T47D (cell line): ENCODE measurements at regions not wholly inside any gene's neighbourhood (a gene's known extent, or its start where the extent isn't known, plus 50 kb on each side); places are given as distances from the start of the nearest gene placed in this dataset.

Experiments used
- DNase-seq, 2 experiments: peaks; one replicate each; pipeline versions ENCODE4 v3.0.0 to v3.0.0-alpha.2; 2011 to 2012; ENCODE audit warnings: low read depth in 1 of 2, low spot score in 1 of 2
- JUND ChIP-seq: IDR thresholded peaks from 2 replicates; pipeline ENCODE4 v1.6.1; 2012; ENCODE audit warnings: low read depth
- in situ Hi-C: cut with HindIII; loops from 2 replicates; pipeline ENCODE4 v1.10.0; 2016; ENCODE audit warnings: low sequenced_read_pairs, low pct_unique_long_range_greater_than_20kb

- in situ Hi-C loops = no loop called here
- TF ChIP-seq JUND = no peak
Measured at GRCh38 chr4:165718660-165719059, 154.4 kb upstream of the TLL1 start.

GRCh38 chr4:165720411-165721082 is 152.5 kb upstream of the TLL1 start:
- in situ Hi-C loops = no loop called here
- DNase-seq = peak in 1 of 2 experiments; percentile 65
- no peak for TF ChIP-seq JUND

More at GRCh38 chr4:165718660-165719059, 154.4 kb upstream of the TLL1 start:
- no peak for DNase-seq

DNA sequence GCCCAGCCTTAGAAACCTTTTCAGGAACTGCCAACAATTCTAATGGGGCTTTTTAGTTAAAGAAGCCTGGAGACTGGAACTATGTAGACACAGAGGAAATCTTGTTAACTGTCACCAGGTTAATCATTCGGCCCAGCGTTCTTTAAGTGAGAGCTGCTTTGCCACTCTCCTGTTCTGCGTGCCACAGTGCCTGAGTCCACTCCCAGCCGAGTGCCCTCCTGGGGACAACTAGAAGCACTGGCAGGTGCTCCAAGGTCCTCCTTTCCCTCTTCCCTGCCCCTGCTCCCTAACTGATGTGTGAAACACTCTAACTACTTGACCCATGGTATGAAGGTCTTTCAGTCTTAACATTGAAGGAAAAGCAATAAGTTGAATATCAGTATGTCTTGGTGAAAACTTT is 151.2 kb upstream of the TLL1 start:
- DNase-seq = no peak
- TF ChIP-seq JUND = no peak

DNA sequence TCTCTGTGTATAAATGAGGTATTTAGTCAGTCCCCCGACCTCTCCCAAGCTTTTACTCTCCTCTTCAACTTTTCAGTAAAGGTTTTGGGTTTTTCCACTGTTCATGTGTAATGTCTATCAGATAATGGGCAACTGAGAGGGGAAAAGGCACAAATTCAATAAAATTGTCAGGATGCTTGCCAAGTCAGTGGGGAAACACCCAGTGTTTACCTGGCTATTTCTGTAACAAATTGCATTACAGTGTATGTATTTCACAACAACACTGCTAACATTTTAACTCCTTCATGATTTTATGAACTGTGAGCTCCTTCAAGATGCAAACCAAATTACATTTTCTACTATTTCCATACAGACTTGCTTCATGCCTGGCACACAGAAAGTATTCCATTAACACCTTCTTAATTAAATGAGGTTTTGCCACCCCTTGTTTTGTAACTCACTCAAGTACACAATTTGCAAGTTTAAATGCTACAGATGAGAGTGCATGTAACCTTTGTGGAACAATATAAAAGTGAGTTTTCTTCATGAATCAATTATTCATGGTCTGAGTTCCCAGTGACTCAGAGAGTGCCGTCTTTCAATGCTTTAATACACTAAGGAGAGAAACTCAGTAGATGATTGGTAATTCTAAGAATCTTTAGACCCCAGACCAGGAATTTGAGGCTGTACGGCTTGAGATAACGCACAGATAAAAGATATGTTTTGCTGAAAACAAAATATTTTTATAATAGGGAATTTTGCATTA is 149.8 kb upstream of the TLL1 start:
- DNase-seq = no peak
- in situ Hi-C loops = no loop called here
- TF ChIP-seq JUND = no peak

More for the DNA sequence above, 151.2 kb upstream of the TLL1 start:
- in situ Hi-C loops = no loop called here

GRCh38 chr4:165724786-165725185 is 148.3 kb upstream of the TLL1 start:
- no peak for DNase-seq
- no peak for TF ChIP-seq JUND
- in situ Hi-C loops = no loop called here

- in situ Hi-C loops = no loop called here
- TF ChIP-seq JUND = no peak
- no peak for DNase-seq
Measured at GRCh38 chr4:165725352-165725751, 147.7 kb upstream of the TLL1 start.

- no peak for TF ChIP-seq JUND
- in situ Hi-C loops = no loop called here
- DNase-seq = no peak
Measured at GRCh38 chr4:165726831-165727230, 146.2 kb upstream of the TLL1 start.

DNA sequence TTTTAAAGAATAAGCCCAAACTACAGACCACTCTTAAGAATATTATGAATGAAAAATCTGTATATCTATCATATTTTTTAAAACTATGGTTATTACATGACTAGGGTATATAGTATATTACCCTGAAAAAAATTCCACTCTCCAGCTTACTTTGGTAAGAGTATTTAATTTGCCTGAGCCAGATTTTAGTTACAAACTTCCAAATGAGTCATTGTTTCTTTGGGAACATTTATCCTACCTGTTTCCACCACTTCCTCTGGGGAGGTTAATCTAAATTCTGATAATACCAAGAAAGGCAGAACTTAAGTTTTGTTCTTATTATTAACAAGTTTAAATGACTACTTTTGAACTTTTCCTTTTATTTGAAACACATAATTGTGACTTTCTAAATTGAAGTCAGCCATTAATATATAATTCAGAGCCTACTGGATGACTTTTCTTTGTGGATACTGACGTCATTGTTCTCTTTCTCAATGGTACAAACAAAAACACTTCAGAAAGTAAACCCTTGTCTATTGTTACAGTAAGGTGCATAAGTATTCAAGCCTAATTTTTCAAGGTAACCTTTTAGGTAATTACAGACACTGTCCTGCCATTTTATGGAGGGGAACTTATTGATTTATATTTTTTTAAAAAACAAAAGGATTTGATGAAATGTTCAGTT is 135.6 kb upstream of the TLL1 start:
- in situ Hi-C loops = no loop called here
- TF ChIP-seq JUND = no peak
- no peak for DNase-seq

GRCh38 chr4:165738571-165738970 is 134.5 kb upstream of the TLL1 start:
- peak in 1 of 2 experiments; percentile 26 for DNase-seq
- no peak for TF ChIP-seq JUND
- in situ Hi-C loops = no loop called here

DNA sequence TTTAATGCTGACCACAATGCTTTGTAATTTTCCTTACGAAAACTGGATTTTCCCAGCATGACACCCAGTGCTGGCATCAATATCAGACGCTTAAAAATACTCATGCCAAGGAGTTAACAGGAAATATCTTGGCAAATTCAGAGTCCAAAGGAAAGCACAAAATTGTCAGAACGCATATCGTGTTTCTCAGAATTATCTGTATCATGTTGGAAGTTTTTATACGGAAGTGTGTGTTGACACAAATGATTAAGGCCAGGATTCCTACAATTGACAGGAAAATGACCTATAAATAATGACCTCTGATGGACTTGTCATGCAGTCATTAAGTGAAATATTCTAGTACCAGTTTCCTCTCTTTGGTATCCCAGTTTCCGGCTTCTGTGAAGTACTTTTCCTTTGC is 132.1 kb upstream of the TLL1 start:
- in situ Hi-C loops = no loop called here
- DNase-seq = no peak
- no peak for TF ChIP-seq JUND

DNA sequence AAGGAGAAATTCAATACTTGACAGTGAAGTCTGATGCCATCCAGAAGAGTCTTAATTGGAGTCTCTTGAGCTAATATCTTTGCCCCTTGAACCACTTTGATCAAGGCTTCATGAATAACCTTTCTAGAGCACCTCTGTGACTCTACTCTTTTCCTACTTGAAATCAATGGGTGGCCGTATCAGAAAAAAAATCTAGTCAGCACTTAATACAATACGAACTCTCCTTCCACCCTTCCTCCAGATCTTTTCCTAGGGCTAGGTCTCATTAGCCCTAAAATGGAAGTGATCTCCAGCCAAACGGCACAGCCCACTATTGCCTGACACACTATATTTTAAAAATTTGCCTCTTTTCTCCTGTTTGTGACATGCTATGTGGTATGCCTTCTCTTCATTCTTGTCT is 129.6 kb upstream of the TLL1 start:
- in situ Hi-C loops = no loop called here
- TF ChIP-seq JUND = no peak
- no peak for DNase-seq

DNA sequence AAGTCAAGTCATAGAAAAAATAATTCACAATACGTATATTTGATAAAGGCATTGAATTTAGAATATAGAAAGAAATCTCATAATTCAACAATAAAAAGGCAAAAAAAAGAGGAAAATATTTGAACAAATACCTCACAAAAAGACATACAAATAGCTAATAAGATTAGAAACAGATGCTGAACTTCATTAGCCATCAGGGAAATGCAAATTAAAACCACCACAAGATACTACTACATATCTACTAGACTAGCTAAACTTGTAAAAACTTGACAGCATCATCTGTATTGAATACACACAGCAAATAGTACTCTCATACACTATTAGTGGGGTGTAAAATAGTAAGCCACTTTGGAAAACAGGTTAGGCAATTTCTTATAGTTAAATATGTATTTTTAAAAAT is 128.7 kb upstream of the TLL1 start:
- no peak for TF ChIP-seq JUND
- in situ Hi-C loops = no loop called here
- DNase-seq = no peak

DNA sequence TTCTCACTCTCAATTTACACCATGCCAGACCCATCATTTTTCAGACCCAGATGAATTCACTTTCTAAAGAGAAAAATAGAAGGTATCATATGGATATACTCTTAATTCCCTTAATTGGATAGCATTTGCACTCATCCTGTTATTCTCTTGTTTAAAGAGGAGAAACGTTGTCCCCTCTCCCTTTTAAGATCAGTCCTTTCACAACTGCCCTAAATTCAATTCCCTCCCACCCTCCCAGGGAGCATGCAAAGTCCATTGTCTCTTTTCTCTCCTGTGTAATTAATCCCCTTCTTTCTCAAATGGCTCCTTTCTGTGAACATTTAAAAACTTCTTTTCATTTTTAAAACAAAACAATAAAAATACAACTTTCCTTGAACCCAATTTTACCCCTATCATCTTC is 124.7 kb upstream of the TLL1 start:
- no peak for DNase-seq
- in situ Hi-C loops = no loop called here
- no peak for TF ChIP-seq JUND
